Fibroblast of pulmonary artery (primary cell): ENCODE measurements at regions not wholly inside any gene's neighbourhood (a gene's known extent, or its start where the extent isn't known, plus 50 kb on each side); places are given as distances from the start of the nearest gene placed in this dataset.

Experiments used
- DNase-seq: peaks from one replicate; pipeline ENCODE4 v3.0.0-alpha.2; 2010; ENCODE audit warnings: low read depth
- H3K4me3 ChIP-seq: replicated peaks from 2 replicates; pipeline ENCODE4 v1.5.1; 2011; ENCODE audit warnings: low read depth, mild to moderate bottlenecking, control low read depth, low read length, moderate library complexity
- CTCF ChIP-seq: IDR thresholded peaks from 2 replicates; pipeline ENCODE4 v1.5.1; 2011; ENCODE audit warnings: mild to moderate bottlenecking, control low read depth, low read length, inconsistent platforms; ENCODE audit errors: missing control alignments

GRCh38 chr16:72480911-72481310 lies 309.0 kb upstream of the PMFBP1 start:
- H3K4me3 ChIP-seq = no peak overlapping the region
- TF ChIP-seq CTCF = no peak
- peak; percentile 70 for DNase-seq

- no peak for TF ChIP-seq CTCF
- H3K4me3 ChIP-seq = no peak overlapping the region
- no peak for DNase-seq
These were observed 303.7 kb upstream of the PMFBP1 start for GRCh38 chr16:72475688-72476087.

GRCh38 chr16:72474501-72475123 lies 302.7 kb upstream of the PMFBP1 start:
- no peak for TF ChIP-seq CTCF
- peak; percentile 79 for DNase-seq
- H3K4me3 ChIP-seq = no peak overlapping the region

GRCh38 chr16:72473631-72474030 lies 301.7 kb upstream of the PMFBP1 start:
- H3K4me3 ChIP-seq = no peak overlapping the region
- no peak for DNase-seq
- TF ChIP-seq CTCF = no peak

GRCh38 chr16:72471317-72471924 lies 299.5 kb upstream of the PMFBP1 start:
- H3K4me3 ChIP-seq = no peak overlapping the region
- no peak for TF ChIP-seq CTCF
- DNase-seq = no peak

GRCh38 chr16:72470541-72470940 lies 298.6 kb upstream of the PMFBP1 start:
- no peak for DNase-seq
- no peak for TF ChIP-seq CTCF
- H3K4me3 ChIP-seq = no peak overlapping the region

GRCh38 chr16:72469932-72470331 lies 298.0 kb upstream of the PMFBP1 start:
- no peak for TF ChIP-seq CTCF
- no peak for DNase-seq
- H3K4me3 ChIP-seq = no peak overlapping the region
